ENCODE measurements at regions not wholly inside any gene's neighbourhood (a gene's known extent, or its start where the extent isn't known, plus 50 kb on each side); places are given as distances from the start of the nearest gene placed in this dataset.

DNA sequence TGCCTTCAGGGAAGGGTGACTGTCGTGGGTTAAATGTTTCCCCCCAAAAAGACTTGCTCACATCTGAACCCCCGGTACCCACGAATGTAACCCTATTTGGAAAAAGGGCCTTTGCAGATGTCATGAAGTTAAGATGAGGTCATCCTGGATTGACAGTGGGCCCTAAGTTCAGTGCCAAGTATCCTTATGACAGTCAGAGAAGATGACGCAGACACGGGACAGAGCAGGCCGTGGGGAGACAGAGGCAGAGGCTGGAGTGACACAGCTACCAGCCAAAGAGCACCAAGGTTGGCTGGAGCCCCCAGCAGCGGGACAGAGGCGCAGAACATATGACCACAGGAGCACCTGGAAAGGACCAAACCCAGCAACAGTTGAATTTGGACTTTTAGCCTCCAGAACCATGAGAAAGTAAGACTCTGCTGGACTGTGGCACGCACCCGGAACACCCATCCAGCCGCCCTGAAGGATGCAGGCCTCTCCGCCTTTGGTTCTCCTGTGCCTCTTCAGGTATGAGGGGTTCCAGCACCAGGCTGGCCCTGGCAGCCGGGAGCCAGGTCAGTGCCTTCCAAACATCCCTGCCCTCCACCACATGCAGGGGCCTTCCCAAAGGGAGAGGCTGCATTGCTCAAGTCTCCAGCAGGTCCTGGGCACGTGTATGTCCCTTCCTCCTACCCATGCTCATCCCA lies 104.0 kb downstream of the FOXL1 start:
- DNase-seq (ENCODE audit: low read depth in 2 of 2), result no peak

DNA sequence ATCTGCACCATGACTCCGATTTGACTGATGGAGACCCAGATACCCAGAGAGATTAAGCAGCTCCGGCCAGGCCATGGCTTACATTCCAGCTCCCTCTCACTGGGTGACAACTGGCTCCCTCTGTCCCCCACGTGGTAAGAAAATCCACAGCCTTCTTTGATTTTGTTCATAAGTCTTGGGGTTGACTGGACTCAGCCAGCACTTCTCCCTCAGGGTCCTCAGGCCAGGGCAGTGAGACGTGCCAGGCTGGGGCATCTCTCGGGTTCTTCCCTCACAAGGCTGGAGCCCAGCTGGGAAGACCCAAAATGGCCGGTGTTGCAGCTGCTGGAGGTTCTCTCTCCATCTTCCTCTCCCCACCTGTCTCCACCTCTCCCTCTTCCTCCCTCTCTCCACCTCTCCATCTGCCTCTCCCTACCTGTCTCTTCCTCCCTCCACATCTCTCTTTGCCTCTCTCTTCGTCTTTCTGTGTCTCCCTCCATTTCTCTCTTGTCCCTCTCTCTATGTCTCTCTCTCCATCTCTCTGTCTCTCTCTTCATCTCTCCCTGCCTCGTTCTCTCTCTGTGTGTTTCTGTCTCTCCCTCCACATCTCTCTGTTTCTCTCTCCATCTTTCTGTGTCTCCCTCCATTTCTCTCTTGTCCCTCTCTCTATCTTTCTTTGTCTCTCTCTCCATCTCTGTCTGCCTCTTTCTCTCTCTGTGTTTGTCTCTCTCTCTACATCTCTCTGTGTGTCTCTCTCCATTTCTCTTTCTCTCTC lies 105.3 kb downstream of the FOXL1 start:
- no peak for DNase-seq (ENCODE audit: low read depth in 2 of 2)

DNA sequence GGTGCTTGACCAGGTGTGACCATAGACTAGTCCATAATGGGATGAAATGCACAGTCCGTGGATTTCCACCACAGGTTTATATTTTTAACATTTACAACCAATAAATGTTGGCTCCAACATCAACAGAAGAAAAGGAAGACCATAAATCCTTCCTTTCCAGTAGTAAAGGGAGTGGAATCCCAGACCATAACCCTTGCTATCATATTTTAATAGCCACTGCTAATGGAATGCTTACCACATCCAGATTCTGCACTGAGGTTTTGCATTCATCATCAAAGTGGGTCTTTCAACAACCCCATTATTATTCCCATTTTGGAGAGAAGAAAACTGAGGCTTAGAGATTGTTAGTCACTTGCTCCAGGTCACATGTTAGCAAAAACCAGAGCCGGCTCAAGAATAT lies 106.7 kb downstream of the FOXL1 start:
- DNase-seq (ENCODE audit: low read depth in 2 of 2), result no peak

DNA sequence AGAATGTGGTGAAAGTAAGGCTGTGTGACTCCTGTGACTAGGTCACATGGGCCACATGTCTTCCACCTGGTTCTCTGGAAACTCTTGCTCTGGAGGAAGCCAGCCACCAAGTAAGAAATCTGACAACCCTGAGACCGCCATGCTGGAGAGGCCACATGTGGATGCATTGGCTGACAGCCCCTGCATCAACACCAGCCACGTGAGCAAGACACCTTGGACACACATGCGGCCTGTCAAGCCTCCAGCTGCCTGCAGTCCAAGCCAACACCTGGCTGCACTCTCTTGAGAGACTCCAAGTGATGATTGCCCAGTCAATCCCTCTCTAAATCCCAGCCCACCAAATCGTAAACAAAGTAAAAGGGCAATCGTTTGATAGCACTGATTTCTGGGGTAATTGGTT lies 112.6 kb downstream of the FOXL1 start:
- DNase-seq (ENCODE audit: low read depth in 2 of 2), result no peak

DNA sequence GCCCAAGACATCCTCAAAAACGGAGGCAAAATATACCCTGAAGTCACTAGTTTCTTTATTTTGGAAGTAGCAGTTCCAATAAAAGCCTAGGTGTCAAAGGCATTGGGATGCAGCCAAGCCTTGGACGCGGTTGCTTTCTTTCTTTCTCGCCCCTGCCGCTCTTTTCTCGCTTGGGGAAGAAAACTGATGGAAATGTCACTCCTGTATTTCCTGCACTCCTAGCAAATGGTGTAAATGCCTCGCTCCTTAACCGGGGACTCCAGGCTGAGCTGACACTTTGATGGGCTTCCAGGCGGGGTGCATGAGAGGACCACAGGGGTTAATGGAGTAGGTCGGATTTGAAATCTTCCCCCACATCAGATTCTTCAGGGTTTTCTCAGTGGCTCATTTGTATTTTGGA lies 114.1 kb downstream of the FOXL1 start:
- DNase-seq (ENCODE audit: low read depth in 2 of 2), result no peak

DNA sequence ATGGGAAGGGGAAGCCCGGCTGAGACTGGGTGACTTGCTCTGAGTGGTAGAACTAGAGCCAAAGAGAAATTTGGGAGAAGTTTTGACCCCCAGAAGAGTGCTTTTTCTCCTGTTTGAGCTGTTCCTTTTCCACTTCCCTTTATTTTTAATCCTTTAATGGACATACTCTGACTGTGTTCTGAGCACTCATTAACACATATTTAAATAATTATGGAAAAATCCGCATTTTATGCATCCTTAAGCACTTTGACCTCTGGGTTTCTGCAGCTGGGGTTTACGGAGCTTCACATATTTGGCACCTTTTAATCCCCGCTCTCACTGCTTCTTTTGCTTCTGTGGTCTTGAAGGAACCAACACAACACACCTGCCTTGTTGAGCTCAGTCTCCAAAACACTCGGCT lies 114.7 kb downstream of the FOXL1 start:
- DNase-seq (ENCODE audit: low read depth in 2 of 2), result no peak

DNA sequence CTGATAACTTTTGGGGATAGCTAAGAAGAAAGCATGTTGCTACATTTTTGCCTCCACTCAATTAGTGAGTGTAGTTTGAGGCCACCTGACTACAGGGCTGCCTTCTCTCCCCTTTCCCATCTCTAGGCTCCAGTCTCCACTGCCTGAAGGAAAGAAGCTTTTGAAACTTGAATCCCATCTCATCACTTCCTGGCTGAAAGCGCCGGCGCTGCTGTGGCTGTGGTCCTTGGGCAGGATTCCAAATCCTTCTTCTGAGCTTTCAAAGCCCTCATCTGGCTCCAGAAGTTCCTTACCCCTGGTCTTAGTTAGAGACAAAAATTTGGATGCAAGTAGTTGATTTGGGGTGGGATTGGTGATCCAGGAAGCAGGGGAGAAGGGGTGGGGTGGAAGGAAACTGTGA lies 119.4 kb downstream of the FOXL1 start:
- DNase-seq (ENCODE audit: low read depth in 2 of 2), result peak in 1 of 2 donors; percentile 23

DNA sequence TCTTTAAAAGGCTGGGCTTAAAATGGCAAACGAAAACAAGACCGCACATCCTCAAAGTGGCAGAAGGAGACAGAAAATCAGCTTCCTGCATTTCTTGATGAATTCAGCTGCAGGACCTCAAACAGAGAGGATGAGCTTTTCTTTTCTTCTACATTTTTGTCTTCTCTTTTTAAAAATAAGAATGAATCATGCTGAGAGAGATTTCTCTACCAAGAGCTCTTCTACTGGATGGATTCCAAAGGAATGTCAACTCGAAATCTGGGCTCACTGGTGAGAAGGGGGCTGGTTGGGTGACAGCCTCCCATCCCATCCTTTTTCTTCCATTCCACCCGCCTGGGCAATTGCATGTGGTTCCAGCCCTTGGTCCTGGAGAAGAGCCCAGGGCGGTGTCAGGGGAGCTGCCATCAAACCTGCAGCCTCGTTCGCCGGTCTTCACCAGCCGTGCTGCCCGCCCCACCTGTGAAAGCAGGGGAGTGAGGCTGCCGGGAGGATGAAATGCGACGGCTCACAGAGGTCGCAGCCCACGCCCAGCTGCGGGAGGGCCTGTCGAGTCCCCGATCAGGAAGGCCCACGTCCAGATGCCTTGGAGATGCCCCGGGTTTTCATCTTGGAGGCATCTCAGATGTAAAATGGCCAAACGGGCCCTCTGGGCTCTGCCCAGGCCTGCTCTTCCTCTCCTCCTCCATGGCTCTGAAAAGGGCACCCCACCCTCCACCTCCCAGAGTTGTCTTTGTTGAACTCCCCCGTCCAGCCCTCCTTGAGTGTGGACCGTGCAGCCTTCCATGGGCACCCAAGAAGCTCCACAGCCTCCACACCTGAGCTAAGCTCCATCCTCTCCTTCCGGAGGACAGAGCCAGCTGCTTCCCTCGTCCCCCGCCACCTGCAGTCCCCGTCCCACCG lies 121.9 kb downstream of the FOXL1 start:
- no peak for DNase-seq (ENCODE audit: low read depth in 2 of 2)

DNA sequence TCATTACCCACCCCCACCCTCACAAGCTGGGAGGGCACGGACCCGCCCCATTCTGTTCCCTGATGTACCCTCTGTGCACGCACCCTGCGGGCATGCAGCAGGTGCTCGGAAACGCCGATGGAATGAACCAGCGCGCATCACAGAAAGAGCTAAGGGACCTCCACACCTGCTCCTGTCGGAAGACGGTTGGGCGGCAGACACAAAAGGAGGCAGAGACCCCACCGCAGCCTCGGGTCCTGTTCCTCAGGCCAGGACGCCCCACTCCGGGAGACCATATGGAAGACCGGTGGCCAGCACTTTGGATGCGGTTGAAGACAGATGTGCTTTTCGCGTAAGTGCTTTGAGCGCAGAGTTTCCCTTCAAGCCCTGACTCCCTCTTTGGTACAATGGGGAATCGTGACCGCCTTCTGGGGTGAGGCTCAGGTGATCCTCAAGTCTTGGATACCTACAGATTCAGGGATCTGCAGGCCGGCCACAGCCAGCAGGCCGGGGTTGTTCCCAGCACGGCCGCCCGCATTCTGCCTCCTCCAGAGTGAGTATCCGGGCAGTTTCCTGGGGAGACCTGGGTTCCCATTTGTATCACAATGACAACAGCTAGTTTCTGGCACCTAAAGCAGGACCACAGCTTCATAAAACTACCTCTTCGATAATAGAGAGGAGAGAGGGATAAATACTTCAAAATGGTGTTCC lies 123.1 kb downstream of the FOXL1 start:
- DNase-seq (ENCODE audit: low read depth in 2 of 2), result no peak

DNA sequence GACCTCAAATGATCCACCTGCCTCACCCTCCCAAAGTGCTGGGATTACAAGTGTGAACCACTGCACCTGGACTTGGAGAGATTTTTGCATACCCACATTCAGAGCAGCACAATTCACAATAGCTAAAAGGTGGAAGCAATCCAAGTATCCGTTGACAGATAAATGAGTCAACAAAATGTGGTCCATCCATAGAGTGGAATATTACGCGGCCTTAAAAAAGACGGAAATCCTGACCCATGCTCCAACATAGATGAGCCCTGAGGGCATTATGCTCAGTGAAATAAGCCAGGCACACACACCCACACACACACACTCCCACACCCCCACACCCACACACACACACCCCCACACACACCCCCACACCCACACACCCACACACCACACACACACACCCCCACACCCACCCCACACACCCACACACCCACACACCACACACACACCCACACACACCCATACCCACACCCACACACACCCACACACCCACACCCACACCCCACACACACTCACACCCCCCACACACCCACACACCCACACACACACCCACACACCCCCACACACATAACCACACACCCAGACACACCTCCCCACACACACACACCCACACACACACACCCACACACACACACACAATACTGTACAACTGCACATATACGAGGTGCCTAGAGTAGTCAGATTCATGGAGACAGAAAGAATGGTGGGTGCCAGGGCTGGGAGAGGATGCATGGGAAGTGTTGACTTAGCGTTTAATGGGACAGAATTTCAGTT lies 124.7 kb downstream of the FOXL1 start:
- DNase-seq (ENCODE audit: low read depth in 2 of 2), result no peak

DNA sequence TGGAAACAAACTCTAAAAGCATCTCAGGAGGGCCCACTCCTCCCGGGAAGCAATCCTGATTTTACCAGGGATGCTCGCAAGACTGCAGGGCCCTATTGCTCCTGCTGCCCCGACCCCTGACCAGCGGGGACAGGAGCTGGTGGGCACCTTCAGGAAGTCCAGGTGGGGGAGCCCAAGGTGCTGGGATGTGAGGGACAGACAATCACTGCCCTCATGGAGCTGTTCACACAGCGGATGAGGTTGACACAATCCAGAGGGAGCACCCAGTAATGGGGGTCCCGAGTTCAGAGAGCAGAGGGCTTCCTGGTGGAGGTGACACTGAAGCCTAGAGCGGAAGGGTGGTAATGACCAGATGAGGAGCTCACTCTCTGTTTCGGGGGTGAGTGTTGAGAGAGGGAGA lies 126.2 kb downstream of the FOXL1 start:
- no peak for DNase-seq (ENCODE audit: low read depth in 2 of 2)

DNA sequence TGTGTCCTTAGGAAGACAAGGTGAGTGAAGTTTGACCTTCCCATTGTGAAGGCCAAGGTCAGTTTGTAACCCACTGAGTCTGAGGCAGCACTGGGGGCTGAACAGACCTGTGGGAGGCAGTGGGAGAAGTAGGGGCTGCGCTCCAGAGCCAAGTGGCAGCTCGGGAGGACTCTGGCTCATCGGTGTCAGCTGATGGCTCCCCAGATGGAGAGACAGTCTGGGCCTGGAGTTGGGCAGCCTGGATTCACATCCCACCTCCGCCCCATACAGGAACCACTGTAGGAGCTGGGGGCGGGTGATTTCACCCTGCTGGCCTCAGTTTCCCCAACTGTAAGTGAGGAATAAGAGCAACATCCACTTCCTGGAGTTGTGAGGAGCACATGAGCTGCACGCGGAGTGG lies 128.4 kb downstream of the FOXL1 start:
- DNase-seq (ENCODE audit: low read depth in 2 of 2), result no peak

DNA sequence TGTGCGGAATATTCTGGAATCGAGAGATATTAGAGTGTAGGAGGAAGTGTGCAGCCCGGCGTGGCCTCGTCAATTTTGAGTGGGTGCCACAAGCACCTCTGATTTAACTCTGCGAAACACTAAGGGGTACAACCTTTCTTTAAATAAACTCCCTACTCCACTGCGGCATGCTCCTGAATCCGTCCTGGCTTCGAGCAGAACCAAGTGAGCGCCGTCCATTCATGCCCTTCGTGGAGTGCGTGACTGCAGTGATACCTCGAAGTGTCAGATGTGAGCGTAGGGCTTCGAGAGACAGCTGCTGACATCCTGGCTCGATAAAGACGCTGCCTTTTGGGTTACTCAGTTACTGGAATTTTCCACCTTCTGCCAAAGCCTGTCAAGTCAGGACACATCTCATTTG lies 128.8 kb downstream of the FOXL1 start:
- DNase-seq (ENCODE audit: low read depth in 2 of 2), result no peak

DNA sequence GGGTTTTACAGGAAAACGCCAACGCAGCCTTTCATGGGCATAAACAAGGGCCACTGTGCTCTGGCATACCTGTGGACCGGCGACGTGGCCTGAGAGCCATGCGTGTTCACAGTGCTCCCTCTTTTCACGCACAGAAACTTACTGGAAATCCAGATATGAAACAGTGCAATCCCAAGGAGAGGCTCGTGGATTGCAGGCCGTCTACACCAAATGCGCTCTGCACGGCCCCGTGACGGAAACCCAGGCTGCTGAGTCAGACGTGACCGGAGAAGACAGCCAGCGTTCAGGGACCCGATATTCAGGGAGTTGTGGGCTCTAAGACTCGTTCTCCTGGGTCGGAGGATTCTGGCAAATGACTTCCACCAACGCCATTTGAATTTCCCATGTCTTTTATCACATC lies 129.2 kb downstream of the FOXL1 start:
- DNase-seq (ENCODE audit: low read depth in 2 of 2), result no peak

DNA sequence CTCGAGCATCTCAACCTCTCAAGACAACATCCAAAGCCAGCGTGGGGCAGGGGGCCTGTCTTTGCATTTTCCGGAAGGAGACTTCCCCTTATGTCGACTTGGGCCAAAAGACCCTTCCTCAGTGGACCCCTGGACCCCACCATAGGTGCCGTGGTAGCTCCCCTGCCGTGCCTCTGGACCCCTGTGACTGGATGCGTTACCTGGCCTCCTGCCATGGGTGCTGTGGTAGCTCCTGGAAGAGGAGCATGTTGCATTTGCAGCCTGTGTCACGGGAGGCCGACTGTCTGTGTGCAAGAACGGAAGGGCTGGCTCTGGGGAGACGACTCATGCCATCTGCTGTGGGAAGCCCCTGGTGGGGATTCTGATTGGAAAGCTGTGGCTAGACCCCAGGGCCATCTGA lies 130.1 kb downstream of the FOXL1 start:
- DNase-seq (ENCODE audit: low read depth in 2 of 2), result no peak

DNA sequence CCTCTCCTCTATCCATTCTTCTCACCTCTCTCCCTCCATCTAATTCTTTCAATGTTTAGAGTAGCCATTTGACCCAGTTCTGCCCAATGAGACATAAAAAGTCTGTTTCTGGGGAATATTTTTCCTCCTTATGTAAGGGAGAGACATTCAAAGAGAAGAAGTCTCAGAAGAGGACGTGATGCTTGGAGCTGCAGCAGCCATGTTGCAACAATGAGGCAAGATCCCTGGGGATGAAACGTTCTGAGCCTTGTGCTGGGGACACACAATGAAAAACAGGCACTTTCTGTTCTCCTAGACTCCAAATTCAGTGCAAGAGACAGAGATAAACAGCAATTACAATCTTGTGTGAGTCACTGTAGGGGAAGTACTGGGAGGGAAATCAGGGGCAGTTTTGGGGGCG lies 130.8 kb downstream of the FOXL1 start:
- DNase-seq (ENCODE audit: low read depth in 2 of 2), result no peak

DNA sequence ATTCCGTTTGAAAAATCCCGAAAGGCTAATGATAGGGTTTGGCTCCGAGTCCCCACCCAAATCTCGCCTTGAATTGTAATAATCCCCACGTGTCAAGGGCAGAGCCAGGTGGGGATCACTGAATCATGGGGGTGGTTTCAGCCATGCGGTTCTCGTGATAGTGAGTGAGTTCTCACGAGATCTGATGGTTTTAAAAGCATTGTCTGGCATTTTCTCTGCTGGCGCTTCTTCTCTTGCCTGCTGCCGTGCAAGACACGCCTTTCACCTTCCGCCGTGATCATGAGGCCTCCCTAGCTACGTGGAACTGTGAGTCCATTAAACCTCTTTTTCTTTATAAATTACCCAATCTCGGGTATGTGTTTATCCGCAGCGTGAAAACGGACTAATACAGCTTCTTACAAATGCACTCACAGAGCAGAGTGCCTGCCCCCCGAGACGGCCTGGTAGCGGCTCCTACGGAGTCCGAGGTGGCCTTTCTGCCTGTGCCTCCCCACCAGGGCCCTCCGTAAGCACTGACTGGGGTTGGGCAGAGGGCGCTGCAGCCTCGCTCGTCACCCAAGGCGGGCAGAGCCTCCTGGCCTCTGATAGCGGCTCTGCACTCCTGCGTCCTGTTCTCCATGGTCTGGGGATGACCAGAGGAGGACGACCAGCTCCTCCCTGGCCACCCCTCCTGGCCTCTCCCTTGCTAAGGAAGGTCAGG lies 131.7 kb downstream of the FOXL1 start:
- no peak for DNase-seq (ENCODE audit: low read depth in 2 of 2)

DNA sequence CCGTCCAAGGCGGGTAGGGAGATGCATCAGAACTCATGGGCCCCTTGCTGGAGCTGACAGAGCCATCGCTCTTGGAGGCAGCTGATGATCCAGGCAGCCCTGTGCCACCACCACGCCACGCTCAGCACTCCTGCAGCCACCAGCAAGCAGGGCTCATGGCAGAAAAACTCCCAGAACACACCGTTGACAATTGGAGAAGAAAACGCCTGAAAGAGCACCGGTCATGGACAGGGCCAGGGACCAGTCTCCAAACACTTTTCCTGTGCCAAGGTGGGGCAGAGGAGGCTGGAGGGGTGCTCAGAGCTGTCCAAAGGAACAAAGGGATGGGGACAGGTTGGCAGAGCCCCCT lies 132.2 kb downstream of the FOXL1 start:
- no peak for DNase-seq (ENCODE audit: low read depth in 2 of 2)

DNA sequence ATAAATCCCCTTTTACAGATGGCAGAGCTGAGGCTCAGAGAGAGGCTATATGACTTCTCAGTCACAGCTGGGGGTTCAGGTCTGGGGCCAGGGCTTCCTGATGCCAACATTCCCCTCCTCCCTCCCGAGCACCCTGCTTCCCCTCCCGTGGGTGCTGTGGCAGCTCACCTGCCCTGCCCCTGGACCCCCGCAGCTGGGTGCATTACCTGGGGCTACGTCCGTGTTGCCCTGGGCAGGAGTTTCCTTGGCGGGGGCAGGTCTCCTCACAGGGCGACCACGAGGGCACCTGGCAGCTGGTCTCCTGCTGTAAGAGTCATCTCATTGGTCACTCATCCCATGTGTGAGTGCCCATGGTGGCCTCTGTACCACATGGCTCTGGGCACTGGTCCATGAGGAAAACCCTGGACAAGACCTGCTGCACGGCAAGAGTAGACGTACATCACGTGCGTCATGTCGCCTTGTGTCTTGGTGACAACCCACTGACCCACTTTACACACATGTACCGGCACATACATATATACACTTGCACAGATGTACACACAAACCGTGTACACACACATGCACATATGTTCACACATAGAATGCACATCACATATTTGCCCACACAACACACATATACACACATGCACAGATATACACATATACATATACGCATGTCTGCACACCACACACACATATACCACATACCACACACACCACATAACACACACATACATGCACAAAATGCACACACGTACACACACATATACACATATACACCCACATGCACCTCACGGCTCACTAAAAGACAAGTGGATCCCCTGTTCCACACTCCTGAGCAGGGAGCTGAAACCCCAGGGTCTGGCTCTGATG lies 134.0 kb downstream of the FOXL1 start:
- no peak for DNase-seq (ENCODE audit: low read depth in 2 of 2)
